GM19438 (cell line): ENCODE measurements at regions not wholly inside any gene's neighbourhood (a gene's known extent, or its start where the extent isn't known, plus 50 kb on each side); places are given as distances from the start of the nearest gene placed in this dataset.
A peak's percentile ranks its signal among the peaks of the same experiment; 100 is the strongest.

Experiments used
- ATAC-seq: cut with Tn5 transposase; IDR thresholded peaks from one replicate; pipeline ENCODE4 v1.9.1; 2021; ENCODE audit warnings: low read depth; ENCODE audit not compliant: unreplicated experiment

GRCh38 chr12:98410356-98410755, 105.0 kb upstream of the TMPO start:
- no peak for ATAC-seq

- no peak for ATAC-seq
These were observed 98.5 kb upstream of the TMPO start for GRCh38 chr12:98416845-98417244.

GRCh38 chr12:98417266-98417665, 98.1 kb upstream of the TMPO start:
- no peak for ATAC-seq

DNA sequence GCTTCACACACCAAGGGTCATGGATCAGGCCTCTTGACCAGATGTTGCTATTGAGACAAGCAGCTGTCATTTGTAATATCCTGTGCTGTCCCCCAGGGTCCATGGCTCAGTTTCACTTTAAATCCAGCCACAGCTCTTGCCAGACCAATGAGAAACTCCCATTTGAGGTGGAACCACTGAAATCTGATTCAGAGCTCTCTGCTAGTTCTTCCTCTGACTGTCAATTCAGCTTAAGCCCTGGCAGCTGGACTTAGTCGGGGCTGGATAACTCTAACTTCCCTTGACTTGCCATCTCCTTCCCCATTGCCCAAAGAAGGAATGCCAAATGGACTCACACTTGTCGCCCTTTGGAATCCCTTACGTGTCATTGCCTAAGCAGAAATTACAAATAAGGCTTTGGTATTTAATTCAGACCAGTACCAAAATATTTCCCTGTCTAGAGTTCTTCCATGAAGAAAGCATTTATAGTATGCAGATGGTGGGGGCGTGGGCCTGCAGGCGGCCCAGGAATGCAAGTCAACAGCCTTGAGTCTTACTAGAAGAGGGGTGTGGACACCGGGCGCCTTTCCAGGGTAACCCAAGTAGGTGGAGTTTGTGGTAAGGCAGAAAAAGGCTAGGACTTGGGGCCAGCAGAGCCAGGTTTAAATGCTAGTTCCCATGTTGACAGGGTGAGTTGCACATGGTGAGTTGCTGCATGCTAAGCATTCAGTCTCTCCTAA, 96.9 kb upstream of the TMPO start:
- peak; percentile 93 for ATAC-seq

DNA sequence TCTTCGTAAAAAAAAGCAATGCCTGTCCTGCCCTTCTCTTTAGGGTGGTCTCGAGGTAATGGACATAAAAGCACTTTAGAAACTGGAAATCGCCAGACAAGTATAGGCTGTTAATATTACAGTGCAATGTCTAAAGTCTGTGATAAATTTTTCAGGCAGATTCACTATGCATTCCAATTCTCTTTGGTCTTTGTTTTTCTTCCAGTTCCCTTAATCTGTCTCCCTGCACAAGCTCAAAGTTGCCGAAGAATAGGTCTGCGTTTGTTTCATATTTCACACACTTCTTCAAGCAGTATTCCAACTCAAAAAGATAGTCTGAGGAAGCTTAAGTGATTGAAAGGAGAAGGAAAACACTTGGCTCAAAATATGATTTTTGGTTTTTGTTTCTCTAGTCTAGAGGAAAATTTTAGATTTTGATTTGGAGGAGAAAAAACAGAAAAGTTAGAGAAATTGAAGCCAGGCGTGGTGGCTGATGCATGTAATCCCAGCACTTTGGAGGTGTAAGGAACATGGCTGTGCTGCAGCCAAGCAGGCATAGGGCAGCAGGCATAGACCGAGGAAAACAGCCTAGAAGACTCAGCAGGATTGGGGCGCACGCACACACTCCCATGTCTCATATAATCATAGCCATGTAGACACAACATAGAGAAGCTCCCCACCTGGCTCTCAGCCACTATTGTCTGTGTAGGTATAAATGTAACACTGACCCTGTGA, 96.2 kb upstream of the TMPO start:
- ATAC-seq: no peak

GRCh38 chr12:98419795-98420404, 95.5 kb upstream of the TMPO start:
- ATAC-seq: no peak

DNA sequence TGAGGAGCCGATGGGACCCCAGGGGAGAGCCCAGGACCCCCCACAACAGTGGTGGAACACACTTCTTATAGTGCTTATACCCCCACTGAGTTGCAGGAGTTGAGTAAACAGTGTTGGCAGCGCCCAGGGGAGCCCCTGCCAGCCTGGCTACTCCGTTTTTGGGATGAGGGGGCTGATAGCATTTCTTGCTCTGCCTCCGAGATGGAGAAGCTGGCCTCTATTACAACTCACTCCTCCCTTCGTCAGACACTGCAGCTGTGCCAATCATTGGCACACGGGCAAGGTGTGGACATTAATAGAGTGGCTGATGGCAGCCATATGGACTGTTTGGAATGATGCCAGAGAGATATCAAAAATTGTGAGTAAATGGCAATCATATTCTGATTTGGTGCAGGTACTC, 94.9 kb upstream of the TMPO start:
- no peak for ATAC-seq

DNA sequence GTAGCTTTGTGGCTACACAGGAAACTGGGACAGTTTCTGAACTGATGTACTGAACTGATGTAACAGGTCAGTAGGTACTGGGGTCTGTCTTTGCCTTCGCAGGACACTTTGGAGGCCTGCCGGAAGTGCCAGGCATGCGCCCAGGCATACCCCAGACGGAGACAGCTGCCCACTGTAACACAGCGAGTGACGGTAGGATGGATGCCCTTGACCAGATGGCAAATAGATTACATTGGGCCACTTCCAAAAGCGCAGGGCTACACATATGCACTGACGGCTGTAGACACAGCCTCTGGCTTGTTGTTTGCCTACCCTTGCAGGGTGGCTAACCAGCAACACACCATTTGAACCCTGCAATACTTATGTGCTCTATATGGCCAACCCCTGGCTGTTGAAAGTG, 94.1 kb upstream of the TMPO start:
- no peak for ATAC-seq

GRCh38 chr12:98422359-98422758, 93.0 kb upstream of the TMPO start:
- ATAC-seq: no peak

DNA sequence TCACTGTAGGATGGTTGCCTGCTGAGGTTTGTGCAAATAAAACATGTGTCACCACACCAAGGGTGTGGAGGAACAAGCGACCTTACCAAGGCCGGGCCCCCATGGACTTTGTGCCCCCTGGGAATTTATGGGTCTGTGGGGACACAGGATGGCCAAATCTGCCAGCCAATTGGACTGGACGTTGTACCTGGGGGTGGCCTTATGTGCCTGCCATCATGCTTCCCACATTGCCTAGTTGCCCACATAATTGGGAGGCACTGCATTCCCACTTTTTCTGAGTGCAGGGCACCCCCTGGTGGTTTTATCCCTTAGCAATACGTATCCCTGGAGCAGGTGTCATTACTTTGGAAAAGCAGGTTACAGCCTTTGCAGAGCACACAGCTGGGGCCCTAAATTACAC, 92.6 kb upstream of the TMPO start:
- no peak for ATAC-seq

- ATAC-seq: no peak
These were observed 91.4 kb upstream of the TMPO start for GRCh38 chr12:98423963-98424362.

DNA sequence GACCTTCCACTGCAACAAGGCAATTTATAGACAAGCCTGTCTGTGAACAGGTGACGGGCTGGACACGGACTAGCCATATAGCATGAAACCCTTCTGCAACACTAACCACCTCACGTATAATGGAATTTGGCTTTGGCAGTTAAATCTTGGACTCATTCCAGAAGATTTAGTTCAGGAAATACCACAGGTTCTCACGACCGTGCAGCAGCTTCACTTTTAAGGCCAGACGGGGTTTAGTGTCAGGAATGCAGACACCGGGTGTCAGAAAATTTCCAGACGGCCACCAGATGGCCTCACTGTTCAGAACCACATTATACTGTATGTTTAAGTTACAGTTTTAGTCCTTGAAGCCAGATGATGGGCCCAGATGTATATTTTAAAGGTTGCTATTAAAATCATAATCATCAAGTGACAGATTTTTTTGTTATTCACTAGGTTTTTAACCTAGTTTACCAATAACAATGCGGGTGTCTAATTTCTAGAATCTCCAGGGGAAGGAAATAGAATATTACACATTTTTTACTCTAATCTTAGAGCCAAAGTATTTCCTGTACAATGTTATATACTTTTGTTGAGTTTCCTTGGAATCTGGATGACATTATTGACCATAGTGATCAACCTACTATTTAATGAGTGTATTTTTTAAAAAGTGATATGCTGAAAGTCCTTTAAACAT, 90.5 kb upstream of the TMPO start:
- ATAC-seq: no peak

GRCh38 chr12:98425859-98426258, 89.5 kb upstream of the TMPO start:
- ATAC-seq: no peak

DNA sequence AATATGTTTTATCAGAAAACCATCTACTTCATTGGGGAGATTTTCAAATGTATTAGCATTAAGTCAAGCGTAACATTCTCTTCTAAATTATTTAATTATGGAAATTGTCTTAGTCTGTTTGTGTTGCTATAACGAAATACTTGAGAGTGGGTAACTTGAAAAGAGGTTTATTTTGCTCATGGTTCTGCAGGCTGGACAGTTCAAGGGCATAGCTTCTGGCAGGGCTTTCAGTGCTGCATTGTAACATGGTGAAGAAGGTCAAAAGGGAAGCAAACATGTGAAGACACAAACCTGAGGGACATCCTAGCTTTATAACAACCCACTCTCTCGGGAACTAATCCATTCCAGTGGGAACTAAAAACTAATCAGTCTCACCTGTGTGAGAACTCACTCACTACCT, 84.3 kb upstream of the TMPO start:
- ATAC-seq: no peak

GRCh38 chr12:98437166-98437565, 78.2 kb upstream of the TMPO start:
- no peak for ATAC-seq

DNA sequence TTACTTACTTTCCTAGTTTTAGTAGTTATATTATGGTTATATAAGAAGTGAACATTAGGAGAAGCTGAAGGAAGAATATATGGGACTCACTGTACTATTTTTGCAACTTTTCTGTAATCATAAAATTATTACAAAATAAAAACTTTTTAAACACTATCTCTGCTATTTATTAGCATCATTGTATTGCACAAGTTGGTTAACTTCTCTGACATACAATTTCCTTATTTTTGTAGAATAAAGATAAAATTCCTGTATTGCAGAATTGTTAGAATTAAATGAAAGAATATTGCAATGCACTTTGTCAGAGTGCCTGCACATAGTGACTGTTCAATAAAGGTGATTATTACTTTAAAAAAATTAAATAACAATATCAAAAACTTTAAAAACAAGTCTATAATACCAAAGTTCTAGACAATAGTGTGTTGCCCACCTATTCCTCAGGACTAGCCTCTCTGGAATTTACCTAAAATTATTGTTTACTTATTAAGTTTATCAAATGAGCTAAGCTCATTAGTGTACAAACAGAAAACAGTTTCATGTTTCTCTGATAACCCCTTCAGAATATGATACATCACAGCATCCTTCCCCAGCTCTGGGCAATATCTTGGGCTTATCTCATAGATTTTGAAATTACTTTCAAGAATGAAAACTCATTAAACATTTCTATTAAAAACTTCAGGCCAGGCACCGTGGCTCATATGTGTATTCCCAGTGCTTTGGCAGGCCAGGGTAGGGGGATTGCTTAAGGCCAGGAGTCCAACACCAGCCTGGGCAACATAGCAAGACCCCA, 77.4 kb upstream of the TMPO start:
- ATAC-seq: no peak

DNA sequence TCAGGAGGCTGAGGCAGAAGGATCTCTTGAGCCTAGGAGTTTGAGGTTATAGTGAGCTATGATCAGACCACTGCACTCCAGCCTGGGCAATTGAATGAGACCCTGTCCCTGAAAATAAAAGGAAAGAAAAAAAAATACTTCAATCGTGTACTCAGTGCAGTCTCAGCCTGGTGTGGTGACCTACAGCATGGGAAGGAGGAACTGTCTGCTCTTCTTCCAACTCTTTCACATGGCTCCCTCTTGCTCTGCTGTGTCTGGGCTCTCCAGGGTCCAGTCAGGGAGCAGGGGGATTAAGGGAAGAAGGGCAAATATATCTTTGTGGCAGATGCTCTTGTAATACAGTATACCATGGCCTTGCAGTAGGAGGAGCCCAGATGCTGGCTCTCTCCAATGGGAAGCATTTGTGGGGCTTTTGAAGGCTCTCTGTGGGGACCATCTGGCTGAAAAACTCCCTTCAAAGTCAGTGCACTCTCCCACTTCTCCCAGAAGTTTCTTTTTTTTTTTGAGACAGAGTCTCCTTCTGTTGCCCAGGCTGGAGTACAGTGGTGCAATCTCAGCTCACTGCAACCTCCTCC, 76.6 kb upstream of the TMPO start:
- no peak for ATAC-seq

DNA sequence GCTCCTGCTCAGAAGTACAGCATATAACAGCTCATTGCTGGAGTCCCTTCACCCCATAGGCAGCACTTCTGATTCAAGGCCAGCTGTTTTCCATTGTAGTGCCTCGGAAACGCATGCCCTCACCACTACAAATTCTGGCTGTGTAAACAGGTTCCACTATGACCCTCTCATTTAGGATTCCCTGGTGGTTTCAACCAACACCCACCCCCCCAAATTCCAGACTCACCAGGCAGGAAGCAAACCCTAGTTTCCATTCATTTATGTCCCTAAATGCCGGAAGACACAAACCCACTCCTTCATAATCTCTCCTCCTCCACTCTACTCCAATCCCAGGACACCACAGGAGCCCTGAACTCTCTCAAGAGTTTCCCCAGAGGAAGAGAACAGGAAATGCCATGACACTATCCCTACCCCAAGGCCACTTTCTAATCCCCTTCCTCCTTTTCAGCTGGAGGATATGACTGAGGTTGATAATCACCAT, 75.9 kb upstream of the TMPO start:
- ATAC-seq: no peak

- ATAC-seq: no peak
These were observed 75.3 kb upstream of the TMPO start for GRCh38 chr12:98439981-98440581.

DNA sequence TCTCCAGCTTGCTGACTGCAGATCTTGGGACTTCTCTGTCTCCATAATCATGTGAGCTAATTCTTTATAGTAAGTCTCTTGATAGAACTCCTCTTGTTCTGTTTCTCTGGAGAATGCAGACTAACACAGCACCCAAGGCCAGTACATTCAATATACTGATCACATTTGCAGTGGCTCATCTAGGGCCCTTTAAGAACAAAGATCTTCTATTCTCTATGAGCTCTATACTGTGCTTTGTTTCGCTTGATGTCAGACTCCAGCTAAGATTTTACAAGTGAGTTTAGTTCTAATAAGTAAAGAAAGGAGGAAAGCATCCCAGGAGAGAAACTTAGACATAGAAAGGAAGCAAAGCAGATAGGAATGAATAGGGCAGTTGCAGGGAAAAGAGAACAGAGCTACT, 69.3 kb upstream of the TMPO start:
- no peak for ATAC-seq
